ENCODE measurements at regions not wholly inside any gene's neighbourhood (a gene's known extent, or its start where the extent isn't known, plus 50 kb on each side); places are given as distances from the start of the nearest gene placed in this dataset.

- TF ChIP-seq POLR2A (IDR thresholded peaks at IDR 0.05; ENCODE audit: low read depth, low read length) = no peak
- no peak for TF ChIP-seq CHD1 (IDR thresholded peaks at IDR 0.05; ENCODE audit: low read depth, low read length)
- no peak for TF ChIP-seq CTCF (IDR thresholded peaks at IDR 0.05 in 2 of 3, conservative IDR thresholded peaks at IDR 0.05 in 1 of 3; ENCODE audit: control insufficient read depth in 2 of 3, extremely low read depth in 1 of 3, insufficient read depth in 1 of 3, low read depth in 3 of 3, low read length in 3 of 3)
- TF ChIP-seq CEBPB (IDR thresholded peaks at IDR 0.05; ENCODE audit: borderline replicate concordance in 1 of 2, low read depth in 2 of 2, low read length in 2 of 2) = no peak
- no peak for TF ChIP-seq MAX (IDR thresholded peaks at IDR 0.05; ENCODE audit: low read depth, low read length)
- TF ChIP-seq BRCA1 (IDR thresholded peaks at IDR 0.05; ENCODE audit: low read depth, low read length) = no peak
- TF ChIP-seq YY1 (IDR thresholded peaks at IDR 0.05; ENCODE audit: low read depth, low read length) = no peak
- no peak for TF ChIP-seq USF2 (IDR thresholded peaks at IDR 0.05; ENCODE audit: borderline replicate concordance, low read depth, low read length)
- no peak for TF ChIP-seq KAT2A (conservative IDR thresholded peaks at IDR 0.05; ENCODE audit: control insufficient read depth, low read depth, low read length)
- TF ChIP-seq ZBTB33 (IDR thresholded peaks at IDR 0.05) = no peak
- TF ChIP-seq RELB (IDR thresholded peaks at IDR 0.05; ENCODE audit: low read depth) = no peak
Measured at GRCh38 chr15:35956056-35956455, 410.1 kb upstream of the DPH6 start.

Data from GM12878 (cell line).